ENCODE measurements at regions not wholly inside any gene's neighbourhood (a gene's known extent, or its start where the extent isn't known, plus 50 kb on each side); places are given as distances from the start of the nearest gene placed in this dataset.

DNA sequence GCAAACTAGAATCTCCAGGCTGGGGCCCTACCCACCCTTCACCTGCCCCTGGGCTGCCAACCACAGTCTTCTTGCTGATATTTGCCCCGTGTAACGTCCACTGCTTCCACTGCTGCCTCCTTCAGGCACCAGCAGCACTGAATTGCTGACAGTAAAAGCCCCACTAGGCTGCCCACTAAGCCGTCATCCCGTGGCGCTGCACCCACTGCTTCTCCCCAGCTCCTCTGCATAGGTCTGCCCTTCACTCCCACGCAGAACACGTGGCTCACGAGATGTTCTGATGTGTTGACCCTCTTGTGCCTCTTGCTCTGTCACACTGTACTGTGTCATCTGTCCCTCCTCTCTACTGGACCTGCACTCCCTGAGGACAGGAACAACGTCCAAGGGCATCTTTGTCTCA is 86.3 kb upstream of the HIVEP1 start:
- no peak for DNase-seq

DNA sequence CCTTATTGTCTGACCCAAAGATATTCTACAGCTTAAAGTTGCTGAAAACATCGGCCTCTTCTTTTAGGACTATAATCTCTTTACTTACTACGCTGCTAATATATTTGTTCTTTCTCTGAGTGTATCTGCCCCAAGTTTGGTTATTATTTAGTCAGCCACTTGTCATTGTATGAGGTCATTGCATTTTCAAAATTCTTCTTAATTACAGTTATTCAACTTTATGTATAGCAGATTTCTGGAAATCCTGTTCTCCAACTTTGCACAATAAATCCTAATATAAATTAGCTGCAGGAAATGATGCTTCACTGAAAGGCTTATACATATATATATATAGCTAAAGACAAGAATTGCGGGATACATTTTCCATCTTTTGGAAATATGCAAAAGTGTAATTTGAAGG is 88.5 kb upstream of the HIVEP1 start:
- DNase-seq = no peak

DNA sequence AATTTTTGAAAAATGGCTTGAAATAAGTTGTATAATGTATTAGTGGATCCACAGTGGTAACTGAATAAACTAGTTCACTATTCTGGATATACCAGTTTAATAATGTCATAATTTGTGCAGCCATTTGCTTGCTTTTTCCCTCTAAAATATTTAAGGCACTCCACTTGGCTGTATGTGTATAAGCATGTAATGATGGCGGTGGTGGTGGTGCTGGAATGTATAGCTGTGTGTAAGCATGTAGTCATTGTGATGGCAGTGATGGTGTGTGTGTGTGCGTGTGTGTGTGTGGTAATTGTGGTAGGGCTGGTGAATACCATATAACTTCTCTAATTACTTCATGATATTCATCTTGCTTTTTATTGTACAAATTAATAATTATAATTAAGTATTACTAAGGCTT is 89.2 kb upstream of the HIVEP1 start:
- no peak for DNase-seq

DNA sequence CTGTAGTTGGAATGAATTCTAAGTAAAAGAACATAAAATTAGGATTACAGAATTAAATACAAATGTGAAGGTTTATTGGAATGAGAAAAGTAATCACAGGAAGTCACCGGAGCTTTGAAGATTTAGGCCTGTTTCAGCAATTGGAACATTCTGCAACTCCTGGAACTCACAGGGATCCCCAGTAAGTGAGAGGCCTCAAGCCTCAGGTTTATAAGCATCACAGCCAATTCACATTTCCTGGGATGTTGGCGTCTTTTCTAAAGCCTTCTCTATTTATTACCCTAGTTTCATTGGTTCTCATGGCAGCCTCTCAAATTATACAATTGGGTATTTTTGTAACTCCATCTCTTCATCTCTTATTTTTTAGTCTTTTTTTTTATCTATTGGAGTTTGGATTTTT is 90.4 kb upstream of the HIVEP1 start:
- no peak for DNase-seq

DNA sequence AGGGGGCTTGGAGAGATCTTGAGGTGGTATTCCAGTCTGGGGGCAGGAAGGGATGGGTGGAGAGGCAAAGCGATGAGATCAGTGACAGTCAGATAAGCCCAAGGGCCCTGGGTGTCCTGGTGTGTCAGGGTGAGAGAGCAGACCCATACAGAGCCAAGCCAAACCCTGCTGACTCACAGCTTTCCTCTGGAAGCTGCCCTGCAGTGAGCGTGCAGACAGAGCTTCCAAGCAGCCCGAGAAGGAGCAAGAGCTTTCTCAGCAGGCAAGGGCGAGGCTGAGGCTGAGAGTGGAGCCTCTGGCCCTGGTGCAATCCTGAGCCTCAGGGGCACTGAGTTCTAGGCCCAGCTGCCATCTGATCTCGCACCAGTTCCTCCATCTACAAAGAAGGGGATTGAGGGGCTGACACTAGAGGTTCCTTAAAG is 91.1 kb upstream of the HIVEP1 start:
- no peak for DNase-seq

DNA sequence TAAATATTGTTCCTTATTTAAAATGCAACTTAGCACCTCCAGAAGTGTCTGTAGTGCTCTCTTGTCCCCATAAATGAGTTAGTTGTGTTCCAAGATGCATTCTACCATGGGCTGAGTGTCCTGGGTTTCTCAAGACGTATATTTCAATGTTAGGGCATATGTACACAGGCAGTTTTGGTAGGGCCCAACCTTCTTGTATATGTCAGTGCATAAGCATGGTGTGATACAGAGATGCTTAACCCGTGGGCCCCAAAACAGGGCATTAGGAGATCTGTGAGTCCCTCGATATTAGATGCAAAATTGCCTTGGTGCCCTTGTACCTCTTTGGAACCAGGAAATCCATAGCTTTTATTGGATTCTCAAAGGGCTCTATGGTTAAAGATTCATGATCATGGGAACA is 91.5 kb upstream of the HIVEP1 start:
- no peak for DNase-seq

DNA sequence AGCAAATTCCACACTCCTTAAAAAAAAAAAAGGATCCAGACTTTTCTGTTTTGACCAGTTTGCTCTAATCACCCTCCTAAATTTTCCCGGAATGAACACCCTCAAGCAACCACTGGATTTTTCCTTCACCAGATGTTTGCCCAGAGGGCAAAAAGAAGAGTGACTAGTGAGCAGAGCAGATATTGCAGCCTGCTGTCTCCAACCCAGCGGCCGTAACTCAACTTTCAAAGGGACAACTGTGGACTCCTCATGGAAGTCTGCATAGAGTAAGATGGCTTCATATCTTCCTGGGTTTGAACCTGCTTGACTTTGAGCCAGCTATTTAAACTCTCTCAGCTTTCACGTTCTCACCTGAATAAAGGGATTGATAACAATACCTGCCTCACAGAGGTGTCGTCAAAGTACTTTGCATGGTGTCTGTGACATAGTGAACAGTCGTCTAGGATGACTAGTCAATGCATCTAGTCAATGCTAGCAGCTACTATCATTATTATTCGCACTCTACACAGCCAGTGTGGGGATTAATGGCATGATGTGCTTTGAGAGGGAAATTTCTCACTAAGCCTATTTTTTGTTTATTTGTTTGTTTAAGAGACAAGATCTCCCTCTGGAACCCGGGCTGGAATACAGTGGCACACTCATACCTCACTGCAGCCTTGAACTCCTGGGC is 92.2 kb upstream of the HIVEP1 start:
- no peak for DNase-seq

DNA sequence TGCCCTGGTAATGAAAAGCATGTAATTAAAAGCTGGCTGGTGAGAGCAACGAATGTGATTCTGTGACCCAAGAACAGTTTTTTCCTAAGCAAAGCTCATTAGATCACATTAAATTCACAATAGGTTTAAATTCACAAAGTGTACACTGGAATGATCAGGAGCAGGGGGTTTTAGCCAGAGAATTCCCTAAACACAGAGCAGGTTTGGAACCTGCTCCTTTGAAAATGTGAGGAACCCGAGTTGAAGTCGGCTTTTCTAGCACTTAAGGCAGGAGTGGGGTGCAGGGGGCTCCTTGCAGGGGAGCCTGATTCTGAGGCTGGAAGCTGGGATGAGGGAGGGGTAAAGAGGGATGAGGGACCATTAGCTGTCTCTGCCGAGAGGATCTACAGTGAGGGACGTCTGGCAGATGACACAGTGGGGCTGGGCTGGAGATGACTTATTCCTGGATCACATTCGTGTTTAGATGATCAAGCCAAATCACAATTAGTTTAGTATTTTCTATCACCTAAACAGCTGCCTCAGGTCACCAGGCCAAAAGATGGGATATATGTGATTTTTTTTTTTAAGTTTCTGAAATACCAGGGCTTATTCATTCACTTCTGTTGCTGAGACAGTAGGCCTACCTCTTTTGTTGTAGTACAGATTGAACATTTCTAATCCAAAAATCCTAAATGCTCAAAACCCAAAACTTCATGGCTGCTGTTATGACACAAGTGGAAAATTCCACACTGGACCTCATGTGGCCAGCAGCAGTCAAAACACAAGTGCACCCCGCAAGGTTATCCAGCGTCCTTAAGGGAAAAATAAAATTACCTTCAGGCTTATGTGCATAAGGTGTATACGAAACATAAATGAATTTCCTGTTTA is 93.1 kb upstream of the HIVEP1 start:
- no peak for DNase-seq

DNA sequence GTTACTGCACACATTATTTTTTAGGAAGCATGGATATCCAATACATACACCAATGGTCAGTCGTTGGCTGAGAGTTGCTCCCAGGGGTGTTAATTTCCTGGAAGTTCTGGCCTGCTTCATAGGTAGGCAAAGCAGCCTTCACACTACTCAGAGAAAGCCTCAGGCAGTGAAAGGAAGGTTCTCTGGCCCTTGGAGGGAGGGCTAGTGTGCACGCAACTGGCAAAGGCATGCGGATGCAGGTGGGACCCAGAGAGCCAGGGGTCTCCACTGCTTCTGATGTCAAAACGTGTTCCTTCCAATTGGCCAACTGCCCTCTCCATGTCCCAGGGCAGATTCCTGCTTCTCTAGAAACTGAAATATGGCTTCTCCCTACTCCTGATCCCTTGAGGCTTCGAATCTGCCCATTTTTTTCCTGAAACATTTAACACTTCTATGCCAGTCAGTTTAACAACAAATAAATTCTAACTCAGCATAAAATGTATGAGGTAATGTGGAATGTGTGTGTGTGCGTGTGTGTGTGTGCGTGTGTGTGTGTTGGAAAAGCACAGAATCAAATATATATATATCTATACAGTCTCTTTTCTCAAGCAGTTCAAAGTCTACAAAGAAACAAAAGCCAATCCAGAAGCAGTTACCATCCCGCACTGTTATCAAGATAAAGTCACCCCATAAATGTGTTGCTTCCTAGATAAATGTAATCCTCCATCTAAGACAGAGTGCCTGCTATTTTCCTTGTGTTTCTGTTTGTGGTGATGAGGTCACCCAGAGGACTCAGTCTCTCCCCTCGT is 94.0 kb upstream of the HIVEP1 start:
- DNase-seq = no peak

DNA sequence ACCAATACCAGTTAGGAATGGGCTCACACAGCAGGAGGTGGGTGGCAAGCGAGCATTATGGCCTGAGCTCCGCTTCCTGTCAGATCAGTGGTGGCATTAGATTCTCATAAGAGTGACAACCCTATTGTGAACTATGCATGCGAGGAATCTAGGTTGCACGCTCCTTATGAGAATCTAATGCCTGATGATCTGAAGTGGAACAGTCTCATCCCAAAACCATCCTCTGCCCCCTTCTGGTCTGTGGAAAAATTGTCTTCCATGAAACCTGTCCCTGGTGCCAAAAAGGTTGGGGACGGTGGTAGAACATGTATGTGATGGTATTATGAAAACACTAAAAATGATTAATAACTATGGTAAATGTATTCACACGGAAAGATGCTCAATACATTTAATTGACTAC is 99.7 kb upstream of the HIVEP1 start:
- no peak for DNase-seq

DNA sequence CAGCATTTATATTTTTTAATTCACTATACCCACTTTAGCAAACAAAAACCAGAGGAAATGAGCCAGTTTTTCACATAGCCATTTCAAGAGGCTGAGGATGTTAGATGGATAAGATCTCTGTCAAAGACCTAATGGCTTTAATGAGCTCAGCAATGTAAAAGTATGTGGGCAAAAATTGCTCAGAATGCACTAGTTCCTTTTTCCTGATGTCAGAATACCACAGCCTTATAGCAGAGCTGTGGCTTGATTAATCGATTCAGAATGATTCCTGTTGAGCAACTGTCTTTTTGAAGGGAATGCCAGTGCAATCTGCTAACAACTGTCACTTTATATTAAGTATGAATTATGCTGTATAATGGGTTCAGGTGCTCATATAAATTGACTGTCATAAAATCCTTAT is 100.6 kb upstream of the HIVEP1 start:
- DNase-seq = no peak

DNA sequence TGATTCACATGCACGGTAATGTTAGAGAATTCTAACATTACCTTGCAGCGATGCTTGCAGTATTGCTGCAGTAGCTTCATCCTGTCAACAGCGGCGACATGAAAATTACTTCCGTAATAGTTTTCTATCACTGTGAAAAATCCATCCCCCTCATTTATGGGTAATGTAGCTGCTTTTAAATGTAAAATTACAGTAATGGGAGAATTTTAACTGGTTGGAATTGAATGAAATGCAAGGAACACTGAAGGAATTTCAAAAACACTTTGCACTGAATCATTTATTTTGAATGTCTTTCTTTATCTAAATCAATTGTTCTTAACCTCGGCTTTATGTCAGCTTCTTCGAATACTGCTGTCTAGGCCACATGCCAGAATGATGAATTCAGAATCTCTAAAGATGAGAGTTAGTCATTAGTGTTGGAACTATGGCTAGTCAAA is 102.4 kb upstream of the HIVEP1 start:
- DNase-seq = no peak

DNA sequence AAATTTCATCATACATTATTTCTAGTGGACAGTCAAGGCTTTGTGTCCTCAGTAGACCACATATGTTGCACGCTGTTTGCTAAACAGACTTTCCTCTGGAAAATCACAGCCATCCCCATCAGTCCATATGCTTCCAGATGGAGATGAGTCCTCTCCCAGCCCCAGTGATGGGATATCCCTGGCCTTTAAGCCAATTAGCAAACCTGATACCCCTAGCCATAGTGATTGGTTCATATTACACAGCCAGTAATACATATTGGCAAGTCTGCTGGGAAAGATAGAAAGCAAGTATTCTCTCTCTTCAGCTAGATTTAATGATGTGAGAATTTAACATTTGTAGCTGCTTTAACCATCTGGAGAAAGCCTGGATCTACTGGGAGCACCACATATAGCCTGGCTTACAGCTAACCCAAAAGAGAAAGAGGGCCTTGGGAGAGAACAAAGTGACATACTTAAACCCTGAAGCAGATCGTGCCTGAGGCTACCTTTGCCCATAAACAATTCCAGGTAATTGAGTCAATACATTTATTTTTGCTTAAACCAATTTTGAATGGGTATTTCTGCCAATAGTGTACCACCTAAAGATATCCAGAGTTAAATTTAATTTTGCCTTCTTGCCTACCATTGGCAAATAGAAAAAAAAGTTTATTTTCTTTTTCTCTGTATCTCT is 103.5 kb upstream of the HIVEP1 start:
- no peak for DNase-seq

DNA sequence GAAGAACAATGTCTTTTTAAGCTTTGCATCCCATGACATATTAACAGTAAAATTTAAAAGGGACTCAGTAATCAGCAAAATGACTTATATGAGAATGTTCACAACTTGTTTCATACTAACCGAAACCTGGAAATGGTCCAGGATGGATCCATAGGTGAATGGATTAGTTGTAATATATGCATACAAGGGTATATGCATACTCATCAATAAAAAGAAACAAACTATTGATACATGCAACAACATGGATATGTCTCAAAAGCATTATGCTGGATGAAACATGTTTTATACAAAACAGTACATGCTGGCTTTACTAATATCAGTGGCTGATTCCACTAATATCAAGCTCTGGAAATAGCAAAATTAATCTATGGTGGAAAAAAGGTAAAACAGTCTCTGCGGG is 108.5 kb upstream of the HIVEP1 start:
- no peak for DNase-seq

DNA sequence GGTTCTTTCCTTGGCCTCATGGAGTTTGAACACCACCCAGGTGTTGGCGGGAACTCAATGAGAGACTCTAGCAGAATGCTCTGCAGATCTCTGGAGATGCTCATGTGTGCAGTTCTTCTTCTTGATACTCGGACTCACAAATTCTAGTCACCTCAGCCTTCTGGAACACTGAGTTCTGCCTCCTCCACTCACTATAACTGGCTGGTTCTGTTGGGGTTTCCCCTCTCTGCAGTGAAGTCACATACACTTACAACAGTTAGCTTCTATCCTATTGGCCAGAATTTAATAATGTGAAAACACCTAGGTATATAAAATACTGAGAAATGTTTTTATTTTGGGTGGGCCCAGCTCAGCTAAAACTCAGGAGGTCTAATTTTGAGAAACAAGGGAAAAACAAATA is 109.6 kb upstream of the HIVEP1 start:
- no peak for DNase-seq

DNA sequence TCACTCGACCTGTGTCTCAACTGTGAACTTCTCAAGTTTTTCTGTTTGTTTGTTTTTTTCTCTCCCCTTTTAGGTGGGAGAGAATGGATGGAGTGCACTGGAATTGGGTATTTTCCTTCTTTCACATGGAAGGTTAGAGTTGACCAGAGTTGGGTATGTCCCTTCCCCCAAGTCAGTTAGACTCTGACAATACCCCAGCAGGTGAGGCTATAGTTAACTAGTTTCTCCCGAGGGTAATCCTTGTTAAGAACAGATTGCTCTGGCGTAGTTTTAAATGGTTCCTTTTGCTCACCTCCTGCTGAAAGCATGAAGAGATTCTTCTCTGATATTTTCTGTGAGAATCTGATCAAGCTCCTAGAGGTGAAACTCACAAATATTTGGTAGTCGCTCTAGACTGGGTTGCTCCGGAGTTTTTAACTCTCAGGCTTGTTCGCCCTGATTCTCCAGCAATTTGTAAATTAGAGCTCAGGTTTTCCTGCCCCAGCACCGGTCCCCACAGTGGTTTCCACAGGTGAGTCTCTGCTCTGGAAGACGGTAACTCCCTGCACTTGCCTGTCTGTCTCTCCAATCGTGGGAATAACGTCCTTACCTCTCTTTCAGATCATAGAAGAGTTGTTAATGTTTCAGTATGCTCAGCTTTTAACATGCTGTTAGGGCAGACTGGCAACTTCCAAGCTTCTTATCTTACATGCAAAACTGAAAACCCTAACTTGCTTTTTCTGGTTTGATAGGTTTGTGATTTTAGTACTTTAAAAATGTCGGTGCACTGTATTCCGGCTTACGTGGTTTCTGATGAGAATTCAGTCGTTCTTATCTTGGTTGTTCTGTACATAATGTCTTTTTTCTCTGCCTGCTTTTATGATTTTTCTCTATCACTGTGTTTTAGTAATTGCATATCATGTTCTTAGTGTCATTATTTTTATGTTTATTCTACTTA is 111.2 kb upstream of the HIVEP1 start:
- no peak for DNase-seq

DNA sequence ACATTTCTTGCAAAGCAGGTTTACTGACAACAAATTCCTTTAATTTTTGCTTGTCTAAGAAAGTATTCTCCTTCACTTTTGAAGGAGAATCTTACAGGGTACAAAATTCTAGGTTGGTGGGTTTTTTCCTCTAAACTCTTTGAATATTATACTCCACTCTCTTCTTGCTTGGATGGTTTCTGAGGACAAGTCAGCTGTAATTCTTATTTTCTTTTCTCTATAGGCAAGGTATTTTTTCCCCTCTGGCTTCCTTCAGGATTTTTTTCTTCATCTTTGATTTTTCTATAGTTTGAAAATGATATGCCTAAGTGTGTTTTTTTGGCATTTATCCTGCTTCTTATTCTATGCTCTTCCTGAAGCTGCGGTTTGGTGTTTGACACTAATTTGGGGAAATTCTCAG is 112.5 kb upstream of the HIVEP1 start:
- no peak for DNase-seq

DNA sequence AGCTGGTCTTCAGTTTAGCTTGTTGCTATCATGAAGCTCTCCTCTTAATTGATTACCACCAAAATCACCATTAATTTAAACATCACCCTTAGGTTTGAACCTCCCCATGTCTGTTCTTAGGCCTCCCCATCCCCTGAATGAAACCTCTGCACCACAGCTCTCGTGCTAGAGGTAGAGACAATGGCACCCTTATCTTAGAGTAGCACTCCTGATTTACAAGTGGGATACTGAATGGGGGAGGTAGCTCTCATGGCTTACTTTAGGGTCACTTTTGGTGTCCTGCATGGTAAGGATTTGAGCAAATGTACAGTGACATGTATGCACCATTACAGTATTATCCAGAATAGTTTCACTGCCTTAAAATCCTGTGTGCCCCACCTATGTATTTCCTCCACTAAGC is 115.6 kb upstream of the ADTRP start:
- DNase-seq = no peak

DNA sequence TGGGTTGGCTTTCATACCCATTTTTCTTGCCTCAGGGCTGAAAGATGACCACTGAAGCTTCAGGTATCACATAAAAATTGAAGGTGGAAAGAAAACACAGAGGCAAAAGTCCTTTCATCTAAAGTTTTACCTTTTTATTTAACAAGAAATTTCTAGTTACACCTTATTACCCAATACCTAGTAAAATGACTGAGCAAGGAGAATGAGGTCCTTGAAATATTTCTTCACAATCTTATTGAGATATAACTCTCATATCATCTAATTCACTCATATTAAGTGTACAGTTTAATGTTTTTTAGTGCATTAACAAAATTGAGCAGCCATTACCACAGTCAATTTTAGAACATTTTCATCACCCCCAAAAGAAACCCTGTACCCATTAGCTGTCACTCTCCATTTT is 112.9 kb upstream of the ADTRP start:
- DNase-seq = no peak

DNA sequence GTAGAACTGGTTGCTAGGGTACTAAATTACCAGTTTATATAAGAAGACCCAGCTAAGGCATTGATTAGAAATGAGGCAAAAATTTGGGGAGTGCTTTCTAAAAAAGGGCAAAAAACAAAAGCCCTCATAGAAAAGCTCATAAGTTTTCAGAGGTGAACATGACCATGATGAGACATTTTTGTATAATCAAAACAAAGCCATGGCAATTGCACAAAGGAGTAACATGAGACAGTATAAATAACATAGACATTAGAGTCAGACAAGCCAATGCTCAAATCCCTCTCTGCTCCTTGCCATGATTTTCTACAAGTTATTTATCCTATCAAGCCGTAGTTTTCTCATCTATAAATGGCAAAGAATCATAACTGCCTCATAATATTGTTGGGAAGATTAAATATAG is 112.2 kb upstream of the ADTRP start:
- DNase-seq = no peak

DNA sequence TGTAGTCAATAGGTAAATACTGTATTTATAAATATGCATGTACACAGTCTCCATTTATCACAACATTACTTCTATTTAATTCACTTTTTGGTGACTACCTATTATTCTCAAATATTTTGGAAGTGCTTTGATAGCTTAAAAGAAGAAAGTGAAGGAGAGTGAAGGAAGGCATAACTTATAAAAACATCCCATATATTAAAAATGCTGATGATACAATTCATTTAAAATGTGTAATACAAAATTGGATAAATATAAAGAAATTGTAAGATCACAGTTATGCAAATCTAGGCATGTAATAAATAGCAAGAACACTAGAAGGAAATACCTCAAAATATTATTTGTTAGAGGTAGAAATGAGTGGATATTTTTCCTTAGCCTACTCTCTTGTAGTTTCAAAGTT is 111.6 kb upstream of the ADTRP start:
- no peak for DNase-seq

DNA sequence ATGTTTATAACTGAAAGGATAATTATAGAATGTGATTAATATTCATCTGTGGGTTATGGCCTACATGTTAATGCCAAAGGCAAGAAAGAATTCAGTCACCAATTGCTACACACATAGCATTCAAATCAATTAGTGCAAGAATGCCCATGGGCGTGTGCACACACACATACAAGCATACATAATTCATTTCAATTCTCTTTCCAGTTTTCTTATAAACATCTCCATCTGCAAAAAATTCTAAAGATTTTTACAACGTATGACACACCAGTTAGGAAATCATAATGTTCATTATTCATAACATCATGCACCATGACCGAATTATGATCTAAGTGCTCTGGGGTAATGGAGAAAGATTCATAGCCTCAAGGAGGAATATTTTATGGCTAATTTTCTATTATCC is 111.0 kb upstream of the ADTRP start:
- DNase-seq = no peak
